AG09309 (cell line): ENCODE measurements at regions not wholly inside any gene's neighbourhood (a gene's known extent, or its start where the extent isn't known, plus 50 kb on each side); places are given as distances from the start of the nearest gene placed in this dataset.
"Not testable (repeated sequence)": the region's sequence is repeated elsewhere in the genome, so short reads cannot be mapped to it uniquely, and the experiment has no call there.

Experiments used
- DNase-seq: peaks from one replicate; pipeline ENCODE4 v3.0.0-alpha.2; 2010; ENCODE audit warnings: low read depth
- H3K4me3 ChIP-seq: 2 replicates; pipeline ENCODE4 v1.5.1; 2011; ENCODE audit warnings: mild to moderate bottlenecking, low read depth, low read length, moderate library complexity; ENCODE audit not compliant: control insufficient read depth
- CTCF ChIP-seq: IDR thresholded peaks from 2 replicates; pipeline ENCODE4 v1.5.1; 2011; ENCODE audit warnings: mild to moderate bottlenecking, low read depth, low read length, inconsistent platforms; ENCODE audit not compliant: insufficient read depth, control insufficient read depth; ENCODE audit errors: missing control alignments

GRCh38 chr1:65554829-65555228, 134.4 kb downstream of the LEPR start:
- no peak for TF ChIP-seq CTCF
- H3K4me3 ChIP-seq, result no peak overlapping the region
- no peak for DNase-seq

DNA sequence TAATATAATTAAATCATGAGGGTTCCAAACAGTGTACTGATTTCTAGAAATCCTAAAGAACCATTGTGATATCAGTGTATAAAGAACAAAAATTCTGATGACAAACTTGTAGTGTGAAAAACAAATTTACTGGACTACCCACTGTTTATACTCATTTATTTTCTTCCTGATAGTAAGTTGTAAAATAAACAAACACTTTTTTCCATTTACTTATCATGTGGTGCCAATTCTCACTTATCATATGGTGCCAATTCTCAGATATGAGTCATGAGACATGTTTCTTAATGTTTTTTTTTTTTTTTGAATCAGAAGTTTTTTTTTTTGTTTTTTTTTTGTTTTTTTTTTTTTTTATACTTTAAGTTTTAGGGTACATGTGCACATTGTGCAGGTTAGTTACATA, 137.7 kb downstream of the LEPR start:
- no peak for TF ChIP-seq CTCF
- no peak overlapping the region for H3K4me3 ChIP-seq
- DNase-seq, result no peak

DNA sequence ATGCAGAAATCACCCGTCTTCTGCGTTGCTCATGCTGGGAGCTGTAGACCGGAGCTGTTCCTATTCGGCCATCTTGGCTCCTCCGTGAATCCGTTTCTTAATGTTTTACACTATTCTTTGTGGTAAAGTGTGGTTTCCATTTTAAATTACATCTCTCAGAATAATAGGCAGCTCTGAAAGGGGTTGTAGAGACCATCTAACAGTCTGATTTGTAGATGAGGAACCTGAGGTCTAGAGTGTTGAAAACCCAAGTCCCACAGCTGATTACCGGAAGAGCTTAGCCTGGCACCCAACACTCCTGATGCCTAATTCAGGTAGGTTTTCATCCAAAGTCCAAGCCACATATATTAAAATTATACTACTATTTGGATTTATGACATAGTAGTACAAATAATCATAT, 144.0 kb downstream of the LEPR start:
- no peak for TF ChIP-seq CTCF
- no peak for DNase-seq
- no peak overlapping the region for H3K4me3 ChIP-seq

GRCh38 chr1:65568285-65568684, 147.8 kb downstream of the LEPR start:
- H3K4me3 ChIP-seq, result no peak overlapping the region
- no peak for DNase-seq
- no peak for TF ChIP-seq CTCF

DNA sequence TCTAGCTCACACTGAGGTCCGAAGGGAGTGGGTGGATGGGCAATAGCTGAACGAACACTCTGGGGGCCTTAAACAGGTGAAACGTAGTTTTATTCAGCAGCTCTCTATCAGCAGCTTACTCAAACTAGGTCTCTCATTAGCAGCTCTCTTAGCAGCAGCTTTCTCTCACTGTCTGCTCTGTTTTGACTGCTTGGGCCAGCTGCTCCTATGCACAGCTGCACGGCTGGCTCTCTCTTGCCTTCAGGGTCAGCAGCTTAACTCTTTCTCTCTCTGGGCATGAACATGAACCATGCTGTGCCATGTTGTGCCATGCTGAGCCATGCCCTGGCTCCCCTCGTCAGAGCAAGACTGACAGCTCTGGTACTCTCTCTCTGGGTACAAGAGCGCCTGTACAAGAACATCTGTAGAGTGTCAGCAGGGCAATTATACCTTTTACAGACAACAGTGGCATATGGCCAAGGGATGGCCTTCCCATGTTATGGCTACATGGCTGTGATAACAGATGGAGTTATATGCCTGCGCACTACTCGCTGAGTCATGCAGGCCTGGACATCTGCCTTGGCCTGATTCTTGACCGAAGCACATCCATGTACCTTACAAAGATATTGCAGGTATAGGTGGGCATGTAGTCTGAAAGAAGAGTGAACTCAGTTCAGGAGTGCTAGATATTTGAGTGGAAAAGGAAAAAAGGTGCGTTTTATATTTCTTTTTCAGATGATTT, 152.4 kb downstream of the LEPR start:
- TF ChIP-seq CTCF, result no peak
- H3K4me3 ChIP-seq, result no peak overlapping the region
- no peak for DNase-seq

GRCh38 chr1:65577278-65577677, 156.8 kb downstream of the LEPR start:
- no peak for TF ChIP-seq CTCF

GRCh38 chr1:65577982-65578381, 157.5 kb downstream of the LEPR start:
- not testable (repeated sequence) for DNase-seq, H3K4me3 ChIP-seq

More at GRCh38 chr1:65577278-65577677, 156.8 kb downstream of the LEPR start:
- no peak for DNase-seq
- no peak overlapping the region for H3K4me3 ChIP-seq
